A549 (cell line): ENCODE measurements at regions not wholly inside any gene's neighbourhood (a gene's known extent, or its start where the extent isn't known, plus 50 kb on each side); places are given as distances from the start of the nearest gene placed in this dataset.

ENCODE experiments used
- ATAC-seq, 2 experiments: fragments of 200-7000 bp in 1 of 2; fragments of >200 bp in 1 of 2; cut with Nextera tagmentation in 1 of 2; cut with Tn5 transposase in 1 of 2; 3 replicates each; pipeline versions ENCODE4 v1.8.0 to v1.9.1; 2018 to 2020; ENCODE audit warnings: mild to moderate bottlenecking in 1 of 2, moderate library complexity in 1 of 2
- CTCF ChIA-PET: fragments of 300-600 bp; sonication (Branson Sonifier 250); formaldehyde crosslinking; extraction: SDS; loops from one replicate; lab custom pipeline; 2021; ENCODE audit warnings: antibody characterized with exemption, inconsistent platforms; lab: Yijun Ruan, JAX
- POLR2A ChIA-PET: fragments of 350-600 bp; formaldehyde crosslinking; extraction: SDS; loops from one replicate; lab custom pipeline; 2021; ENCODE audit warnings: antibody characterized with exemption, inconsistent platforms; lab: Yijun Ruan, JAX
- DNase-seq, 2 experiments: peaks; one replicate each; pipeline versions ENCODE4 v3.0.0 to v3.0.0-alpha.2; 2011 to 2016; ENCODE audit warnings: low read depth in 1 of 2, low spot score in 1 of 2
- FAIRE-seq: peaks from 2 replicates; lab custom pipeline; 2011; peaks lifted over from hg19 to GRCh38; lab: Jason Lieb, UNC
- H3K27ac ChIP-seq, 2 experiments: fragments of >200 bp; sonication (Bioruptor Twin); formaldehyde crosslinking; 3 replicates each; pipeline ENCODE4 v1.5.1; 2016 to 2017
- H3K4me1 ChIP-seq: fragments of >200 bp; sonication (Bioruptor Twin); formaldehyde crosslinking; 3 replicates; pipeline ENCODE4 v1.6.1; 2016
- H3K4me2 ChIP-seq: fragments of >200 bp; sonication (Bioruptor Twin); formaldehyde crosslinking; 3 replicates; pipeline ENCODE4 v1.6.1; 2016
- H3K4me3 ChIP-seq: fragments of >200 bp; sonication (Bioruptor Twin); formaldehyde crosslinking; 3 replicates; pipeline ENCODE4 v1.5.1; 2016
- H3K9me3 ChIP-seq: fragments of >200 bp; sonication (Bioruptor Twin); formaldehyde crosslinking; 3 replicates; pipeline ENCODE4 v1.6.1; 2016
- ATOH8 ChIP-seq: fragments of 250-450 bp; sonication (Bioruptor Pico); IDR thresholded peaks from 2 replicates; pipeline ENCODE4 v1.5.0; 2020; ENCODE audit warnings: low read depth, mild to moderate bottlenecking, moderate library complexity
- BHLHE40 ChIP-seq: IDR thresholded peaks from 2 replicates; pipeline ENCODE4 v1.6.1; 2012; ENCODE audit warnings: low read depth, low read length, inconsistent platforms
- CBX8 ChIP-seq: fragments of 200-600 bp; sonication (generic); IDR thresholded peaks from 2 replicates; pipeline ENCODE4 v1.6.1; 2016
- CHD4 ChIP-seq: fragments of 200-600 bp; sonication (generic); IDR thresholded peaks from 2 replicates; pipeline ENCODE4 v1.6.1; 2016; ENCODE audit warnings: antibody characterized with exemption, mild to moderate bottlenecking, borderline replicate concordance
- EP300 ChIP-seq, 2 experiments: fragments of >200 bp; sonication (Bioruptor Twin); formaldehyde crosslinking; IDR thresholded peaks; 2 replicates in 1 of 2; 3 replicates in 1 of 2; pipeline ENCODE4 v1.6.1; 2016 to 2017
- ESRRA ChIP-seq: fragments of 150-350 bp; IDR thresholded peaks from 2 replicates; pipeline ENCODE4 v1.6.1; 2014; ENCODE audit warnings: mild to moderate bottlenecking, low read length, borderline replicate concordance
- FOSL2 ChIP-seq, 2 experiments: fragments of 450-650 bp in 1 of 2; fragments of >200 bp in 1 of 2; sonication (Bioruptor Twin) in 1 of 2; formaldehyde crosslinking; IDR thresholded peaks; 2 replicates each; pipeline versions ENCODE4 v1.5.0 to v1.6.1; 2016 to 2020; ENCODE audit warnings: mild to moderate bottlenecking in 1 of 2, moderate library complexity in 1 of 2
- FOXS1 ChIP-seq: fragments of 250-450 bp; sonication (Bioruptor Pico); IDR thresholded peaks from 2 replicates; pipeline ENCODE4 v1.5.0; 2020; ENCODE audit warnings: mild to moderate bottlenecking, moderate library complexity
- HDAC2 ChIP-seq: fragments of 200-600 bp; sonication (generic); IDR thresholded peaks from 2 replicates; pipeline ENCODE4 v1.6.1; 2016
- HOXB13 ChIP-seq: fragments of 250-450 bp; sonication (Bioruptor Pico); IDR thresholded peaks from 2 replicates; pipeline ENCODE4 v1.5.0; 2020; ENCODE audit warnings: low read depth, mild to moderate bottlenecking, moderate library complexity
- JUN ChIP-seq, 2 experiments: fragments of >200 bp; sonication (Bioruptor Twin); formaldehyde crosslinking; IDR thresholded peaks; 2 replicates in 1 of 2; 3 replicates in 1 of 2; pipeline ENCODE4 v1.6.1; 2016 to 2017
- KDM1A ChIP-seq: fragments of 200-600 bp; sonication (generic); IDR thresholded peaks from 2 replicates; pipeline ENCODE4 v1.6.1; 2016; ENCODE audit warnings: low read depth, mild to moderate bottlenecking
- KDM5A ChIP-seq: fragments of 200-600 bp; sonication (generic); IDR thresholded peaks from 2 replicates; pipeline ENCODE4 v1.6.1; 2016; ENCODE audit warnings: antibody characterized with exemption, mild to moderate bottlenecking
- MAFK ChIP-seq: fragments of 450-650 bp; IDR thresholded peaks from 2 replicates; pipeline ENCODE4 v1.6.1; 2014; ENCODE audit not compliant: partially characterized antibody
- MAX ChIP-seq: IDR thresholded peaks from 2 replicates; pipeline ENCODE4 v1.6.1; 2012
- MAZ ChIP-seq: fragments of 150-350 bp; IDR thresholded peaks from 2 replicates; pipeline ENCODE4 v1.6.1; 2014; ENCODE audit warnings: antibody characterized with exemption, low read depth, low read length, borderline replicate concordance
- MYC ChIP-seq: IDR thresholded peaks from 2 replicates; pipeline ENCODE4 v1.6.1; 2012; ENCODE audit warnings: mild to moderate bottlenecking, inconsistent platforms, low read length, improper control_type of control experiment, borderline replicate concordance
- NFE2L2 ChIP-seq: fragments of 150-350 bp; conservative IDR thresholded peaks from 2 replicates; pipeline ENCODE4 v1.6.1; 2014; ENCODE audit warnings: low read length
- NR3C1 ChIP-seq: fragments of >200 bp; sonication (Bioruptor Twin); formaldehyde crosslinking; IDR thresholded peaks from 3 replicates; pipeline ENCODE4 v1.6.1; 2017
- PHF8 ChIP-seq: fragments of 200-600 bp; sonication (generic); IDR thresholded peaks from 2 replicates; pipeline ENCODE4 v1.6.1; 2016; ENCODE audit warnings: low read depth, mild to moderate bottlenecking, antibody characterized with exemption, moderate library complexity, borderline replicate concordance
- POLR2A ChIP-seq: IDR thresholded peaks from 2 replicates; pipeline ENCODE4 v1.6.1; 2012; ENCODE audit warnings: mild to moderate bottlenecking, low read length
- RARB ChIP-seq: fragments of 250-450 bp; sonication (Bioruptor Pico); IDR thresholded peaks from 2 replicates; pipeline ENCODE4 v1.8.0; 2021; ENCODE audit warnings: mild to moderate bottlenecking, moderate library complexity
- REST ChIP-seq: fragments of 200-600 bp; sonication (generic); IDR thresholded peaks from 2 replicates; pipeline ENCODE4 v1.6.1; 2016; ENCODE audit warnings: antibody characterized with exemption, mild to moderate bottlenecking, moderate library complexity
- SREBF2 ChIP-seq: fragments of 450-650 bp; IDR thresholded peaks from 2 replicates; pipeline ENCODE4 v1.6.1; 2014; ENCODE audit warnings: mild to moderate bottlenecking, moderate library complexity
- TFCP2L1 ChIP-seq: fragments of 250-450 bp; sonication (Bioruptor Pico); IDR thresholded peaks from 2 replicates; pipeline ENCODE4 v1.5.0; 2021; ENCODE audit warnings: mild to moderate bottlenecking
- WGBS: methylation state at CpG from one replicate; pipeline ENCODE4 v1.1.6; 2017; ENCODE audit errors: missing lambda C conversion rate; 5-methylcytosine and 5-hydroxymethylcytosine counted together
- TF ChIP-seq, protein P1 (sequence below): fragments of >200 bp; sonication (Bioruptor Twin); formaldehyde crosslinking; IDR thresholded peaks from 3 replicates; pipeline ENCODE4 v1.6.1; 2016
- TF ChIP-seq, protein P2 (sequence below): IDR thresholded peaks from 2 replicates; pipeline ENCODE4 v1.6.1; 2012

GRCh38 chr6:14819840-14820420 lies 425.9 kb upstream of the JARID2 start:
- WGBS: 91% methylated on average over 12 of the region's 12 CpGs
- ChIA-PET POLR2A (no interaction called here), CTCF (interaction anchor here (0.7 kb wide), 1 partner anchor 19 kb away, joined by 3 read pairs; no protein-coding TSS in a partner anchor)
- H3K27ac ChIP-seq: no peak overlapping the region
- H3K9me3 ChIP-seq: no peaks in the 10 kb centered on the region
- no peaks in the 10 kb centered on the region for H3K4me1 ChIP-seq
- no peak overlapping the region for H3K4me2 ChIP-seq
- no peak for FAIRE-seq
- no peak overlapping the region for H3K4me3 ChIP-seq
- ATAC-seq: no peak
- TF ChIP-seq MAFK (peak; percentile 39), PHF8 (no peak)
- TF ChIP-seq, protein P1, sequence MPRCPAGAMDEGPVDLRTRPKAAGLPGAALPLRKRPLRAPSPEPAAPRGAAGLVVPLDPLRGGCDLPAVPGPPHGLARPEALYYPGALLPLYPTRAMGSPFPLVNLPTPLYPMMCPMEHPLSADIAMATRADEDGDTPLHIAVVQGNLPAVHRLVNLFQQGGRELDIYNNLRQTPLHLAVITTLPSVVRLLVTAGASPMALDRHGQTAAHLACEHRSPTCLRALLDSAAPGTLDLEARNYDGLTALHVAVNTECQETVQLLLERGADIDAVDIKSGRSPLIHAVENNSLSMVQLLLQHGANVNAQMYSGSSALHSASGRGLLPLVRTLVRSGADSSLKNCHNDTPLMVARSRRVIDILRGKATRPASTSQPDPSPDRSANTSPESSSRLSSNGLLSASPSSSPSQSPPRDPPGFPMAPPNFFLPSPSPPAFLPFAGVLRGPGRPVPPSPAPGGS: no peak
- no peak for DNase-seq

DNA sequence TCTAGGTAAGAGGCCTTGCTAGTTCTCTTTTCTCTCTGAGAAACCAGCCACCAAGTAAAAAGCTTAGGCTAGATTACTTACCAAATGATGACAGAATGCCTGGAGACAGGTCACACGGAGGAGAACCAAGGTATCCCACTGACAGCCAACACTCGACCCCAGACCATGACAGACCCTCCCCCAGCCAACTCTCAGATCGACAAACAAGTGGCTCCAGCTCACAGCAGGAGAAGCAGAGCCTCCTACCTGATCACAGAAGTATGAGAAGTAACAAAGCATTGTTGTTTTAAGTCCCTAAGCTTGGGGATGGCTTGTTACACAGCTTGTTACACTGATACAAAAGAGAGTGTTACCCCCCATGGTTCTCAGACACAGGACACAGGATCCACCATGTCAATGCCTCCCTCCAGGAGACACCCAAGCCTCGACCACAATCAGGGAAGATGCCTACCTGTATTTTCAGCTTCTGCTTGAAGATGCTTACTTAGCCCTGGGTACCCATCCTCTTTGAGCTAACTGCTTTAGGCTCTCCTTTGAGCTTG lies 423.8 kb upstream of the JARID2 start:
- WGBS: 23% methylated on average over 4 of the region's 4 CpGs
- Histone ChIP-seq H3K9me3 (no peaks in the 10 kb centered on the region), H3K4me3 (no peak overlapping the region), H3K27ac (no peak overlapping the region), H3K4me2 (no peak overlapping the region), H3K4me1 (no peaks in the 10 kb centered on the region)
- CTCF ChIA-PET: interaction anchor here (0.6 to 1.5 kb wide), 2 partner anchors 11 to 771 kb away, joined by 4 to 6 read pairs; no protein-coding TSS in a partner anchor
- no peak for DNase-seq
- TF ChIP-seq, protein P2, sequence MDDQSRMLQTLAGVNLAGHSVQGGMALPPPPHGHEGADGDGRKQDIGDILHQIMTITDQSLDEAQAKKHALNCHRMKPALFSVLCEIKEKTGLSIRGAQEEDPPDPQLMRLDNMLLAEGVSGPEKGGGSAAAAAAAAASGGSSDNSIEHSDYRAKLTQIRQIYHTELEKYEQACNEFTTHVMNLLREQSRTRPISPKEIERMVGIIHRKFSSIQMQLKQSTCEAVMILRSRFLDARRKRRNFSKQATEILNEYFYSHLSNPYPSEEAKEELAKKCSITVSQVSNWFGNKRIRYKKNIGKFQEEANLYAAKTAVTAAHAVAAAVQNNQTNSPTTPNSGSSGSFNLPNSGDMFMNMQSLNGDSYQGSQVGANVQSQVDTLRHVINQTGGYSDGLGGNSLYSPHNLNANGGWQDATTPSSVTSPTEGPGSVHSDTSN: no peak
- no peak for TF ChIP-seq EP300 (IDR thresholded peaks at IDR 0.05)
- no peak for TF ChIP-seq MAZ
- TF ChIP-seq HOXB13: no peak
- TF ChIP-seq, protein P1: no peak
- no peak for TF ChIP-seq PHF8
- TF ChIP-seq MAX: no peak
- TF ChIP-seq FOSL2 (IDR thresholded peaks at IDR 0.05): no peak
- TF ChIP-seq FOSL2 (CRISPR knock-in tag; IDR thresholded peaks at IDR 0.05): no peak
- no peak for TF ChIP-seq MYC
- TF ChIP-seq RARB (CRISPR knock-in tag): no peak
- no peak for TF ChIP-seq KDM5A
- no peak for TF ChIP-seq NR3C1
- no peak for TF ChIP-seq BHLHE40
- no peak for TF ChIP-seq HDAC2
- no peak for TF ChIP-seq POLR2A
- no peak for TF ChIP-seq TFCP2L1 (CRISPR knock-in tag)
- TF ChIP-seq CHD4: no peak
- no peak for TF ChIP-seq ESRRA
- TF ChIP-seq CBX8: no peak
- no peak for TF ChIP-seq KDM1A
- FAIRE-seq: no peak
- POLR2A ChIA-PET: no interaction called here
- no peak for ATAC-seq

DNA sequence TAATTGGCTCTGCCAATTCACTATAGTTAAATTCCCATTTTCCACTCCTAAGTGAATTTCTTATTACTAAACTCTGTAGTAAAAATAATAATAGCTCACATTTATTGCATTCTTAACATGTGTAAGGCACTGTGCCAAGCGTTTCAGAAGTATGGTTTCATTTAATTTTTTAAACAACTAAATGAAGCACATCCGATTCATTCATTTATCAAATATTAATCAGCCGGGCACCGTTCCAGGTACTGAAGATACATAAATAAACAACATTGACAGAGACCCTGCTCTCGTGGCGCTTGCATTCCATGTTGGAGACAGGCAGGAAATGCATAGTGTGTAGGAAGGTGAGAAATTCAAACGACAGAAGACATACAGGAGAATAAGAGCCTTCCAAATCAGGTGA lies 423.2 kb upstream of the JARID2 start:
- ChIA-PET POLR2A (no interaction called here), CTCF (interaction anchor here (0.6 kb wide), 2 partner anchors 9 to 129 kb away, joined by 3 read pairs; no protein-coding TSS in a partner anchor)
- Histone ChIP-seq H3K4me1 (no peaks in the 10 kb centered on the region), H3K9me3 (no peaks in the 10 kb centered on the region), H3K27ac (no peak overlapping the region), H3K4me3 (no peak overlapping the region), H3K4me2 (no peak overlapping the region)
- WGBS: 77% methylated on average over 7 of the region's 7 CpGs
- no peak for FAIRE-seq
- no peak for DNase-seq
- ATAC-seq: no peak
- TF ChIP-seq JUN (IDR thresholded peaks at IDR 0.05): no peak
- no peak for TF ChIP-seq REST
- TF ChIP-seq MAX: no peak
- no peak for TF ChIP-seq KDM5A
- no peak for TF ChIP-seq ATOH8 (CRISPR knock-in tag)
- no peak for TF ChIP-seq FOXS1 (CRISPR knock-in tag)
- TF ChIP-seq SREBF2: no peak
- TF ChIP-seq NFE2L2: no peak
- TF ChIP-seq HOXB13: no peak
